ENCODE measurements at regions not wholly inside any gene's neighbourhood (a gene's known extent, or its start where the extent isn't known, plus 50 kb on each side); places are given as distances from the start of the nearest gene placed in this dataset.

DNA sequence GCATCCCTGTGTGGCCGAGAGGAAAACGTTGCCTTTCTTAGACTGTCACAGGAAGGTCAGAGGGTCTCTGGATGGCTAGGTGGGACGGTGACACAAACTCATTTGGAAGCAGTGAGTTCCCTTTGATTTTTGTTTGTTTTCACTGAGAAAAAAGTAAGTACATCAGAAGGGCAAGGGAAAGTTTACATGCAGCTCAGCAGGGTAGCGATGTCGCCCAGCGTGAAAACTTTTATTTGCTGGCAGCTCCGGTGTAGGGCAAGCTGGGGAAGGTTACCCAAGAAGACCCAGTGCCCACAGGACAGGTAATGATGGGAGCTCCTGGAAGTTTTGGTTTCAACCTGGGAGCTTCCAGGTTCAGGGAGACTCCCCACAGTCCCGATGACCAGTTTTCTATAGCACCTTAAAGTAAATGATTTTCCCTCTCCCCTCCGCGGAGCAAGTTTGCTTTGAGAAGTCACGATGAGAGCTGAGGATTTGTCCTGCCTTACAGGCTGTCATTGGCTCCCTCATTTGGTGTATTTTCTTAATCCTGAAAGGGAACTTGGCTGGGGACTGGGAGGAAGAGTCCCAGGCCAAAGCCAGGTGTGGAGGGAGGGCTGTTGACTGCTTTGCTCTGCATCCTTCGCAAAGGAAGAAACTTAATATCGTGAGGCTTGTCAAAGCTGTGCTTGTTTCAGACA lies 64.7 kb upstream of the ESRRB start:
- TF ChIP-seq POLR2A (IDR thresholded peaks at IDR 0.05) (no peak), CTCF (IDR thresholded peaks at IDR 0.05) (no peak)
